NCI-H2107 (cell line): ENCODE measurements at regions not wholly inside any gene's neighbourhood (a gene's known extent, or its start where the extent isn't known, plus 50 kb on each side); places are given as distances from the start of the nearest gene placed in this dataset.
"Not testable (repeated sequence)": the region's sequence is repeated elsewhere in the genome, so short reads cannot be mapped to it uniquely, and the experiment has no call there.

Experiments
- DNase-seq: peaks from one replicate; lab custom pipeline; 2025; lab: John Stamatoyannopoulos, UW

- no peak for DNase-seq
Measured at GRCh38 chr1:187715483-187715882, 886.7 kb downstream of the PLA2G4A start.

- no peak for DNase-seq
Measured at GRCh38 chr1:187716160-187716559, 887.4 kb downstream of the PLA2G4A start.

GRCh38 chr1:187718527-187718926 lies 889.8 kb downstream of the PLA2G4A start:
- DNase-seq = no peak

GRCh38 chr1:187721216-187721615 lies 892.5 kb downstream of the PLA2G4A start:
- no peak for DNase-seq

GRCh38 chr1:187725216-187725615 lies 896.5 kb downstream of the PLA2G4A start:
- no peak for DNase-seq

- no peak for DNase-seq
Measured at GRCh38 chr1:187733232-187733631, 904.5 kb downstream of the PLA2G4A start.

- DNase-seq = no peak
Measured at GRCh38 chr1:187734427-187734826, 905.7 kb downstream of the PLA2G4A start.

GRCh38 chr1:187744665-187745064 lies 915.9 kb downstream of the PLA2G4A start:
- DNase-seq = peak; percentile 12

- DNase-seq = no peak
Measured at GRCh38 chr1:187755536-187755935, 926.8 kb downstream of the PLA2G4A start.

- not testable (repeated sequence) for DNase-seq
Measured at GRCh38 chr1:187756684-187757083, 927.9 kb downstream of the PLA2G4A start.

GRCh38 chr1:187759825-187760333 lies 931.1 kb downstream of the PLA2G4A start:
- DNase-seq = no peak

GRCh38 chr1:187762118-187762517 lies 933.4 kb downstream of the PLA2G4A start:
- peak; percentile 11 for DNase-seq

GRCh38 chr1:187763465-187763864 lies 934.7 kb downstream of the PLA2G4A start:
- DNase-seq = no peak

GRCh38 chr1:187763976-187764375 lies 935.2 kb downstream of the PLA2G4A start:
- DNase-seq = no peak

GRCh38 chr1:187771396-187771795 lies 942.6 kb downstream of the PLA2G4A start:
- no peak for DNase-seq

- DNase-seq = no peak
Measured at GRCh38 chr1:187773168-187773567, 944.4 kb downstream of the PLA2G4A start.

GRCh38 chr1:187787736-187788135 lies 959.0 kb downstream of the PLA2G4A start:
- no peak for DNase-seq

GRCh38 chr1:187788718-187789117 lies 960.0 kb downstream of the PLA2G4A start:
- DNase-seq = no peak

- DNase-seq = no peak
Measured at GRCh38 chr1:187790724-187791123, 962.0 kb downstream of the PLA2G4A start.

GRCh38 chr1:187794561-187794960 lies 965.8 kb downstream of the PLA2G4A start:
- no peak for DNase-seq

- no peak for DNase-seq
Measured at GRCh38 chr1:187809549-187809948, 980.8 kb downstream of the PLA2G4A start.

GRCh38 chr1:187816646-187817045 lies 987.9 kb downstream of the PLA2G4A start:
- no peak for DNase-seq

- no peak for DNase-seq
Measured at GRCh38 chr1:187817782-187818181, 989.0 kb downstream of the PLA2G4A start.

- DNase-seq = no peak
Measured at GRCh38 chr1:187819086-187819485, 990.3 kb downstream of the PLA2G4A start.

GRCh38 chr1:187836557-187836956 lies 1007.8 kb downstream of the PLA2G4A start:
- DNase-seq = no peak
